H1 (cell line): ENCODE measurements at regions not wholly inside any gene's neighbourhood (a gene's known extent, or its start where the extent isn't known, plus 50 kb on each side); places are given as distances from the start of the nearest gene placed in this dataset.

ENCODE experiments used
- CHD2 ChIP-seq: IDR thresholded peaks from 2 replicates; pipeline ENCODE4 v1.6.1; 2012; ENCODE audit warnings: low read length, improper control_type of control experiment
- HDAC6 ChIP-seq: IDR thresholded peaks from one replicate; pipeline ENCODE4 v1.7.1; 2012; ENCODE audit warnings: low read depth, mild to moderate bottlenecking, inconsistent platforms, low read length, moderate library complexity
- KDM5A ChIP-seq: fragments of 200-600 bp; IDR thresholded peaks from 2 replicates; pipeline ENCODE4 v1.7.1; 2012; ENCODE audit warnings: mild to moderate bottlenecking, low read length, inconsistent platforms, mixed read lengths
- TF ChIP-seq, protein P1 (sequence below), 3 experiments: IDR thresholded peaks; 1 replicate in 2 of 3; 2 replicates in 1 of 3; pipeline versions ENCODE4 v1.5.1 to v1.6.1; 2011; ENCODE audit warnings: low read length in 3 of 3, mild to moderate bottlenecking in 3 of 3, inconsistent platforms in 2 of 3, low read depth in 1 of 3, moderate library complexity in 1 of 3; ENCODE audit not compliant: insufficient read depth in 1 of 3; ENCODE audit errors: control extremely low read depth in 1 of 3

DNA sequence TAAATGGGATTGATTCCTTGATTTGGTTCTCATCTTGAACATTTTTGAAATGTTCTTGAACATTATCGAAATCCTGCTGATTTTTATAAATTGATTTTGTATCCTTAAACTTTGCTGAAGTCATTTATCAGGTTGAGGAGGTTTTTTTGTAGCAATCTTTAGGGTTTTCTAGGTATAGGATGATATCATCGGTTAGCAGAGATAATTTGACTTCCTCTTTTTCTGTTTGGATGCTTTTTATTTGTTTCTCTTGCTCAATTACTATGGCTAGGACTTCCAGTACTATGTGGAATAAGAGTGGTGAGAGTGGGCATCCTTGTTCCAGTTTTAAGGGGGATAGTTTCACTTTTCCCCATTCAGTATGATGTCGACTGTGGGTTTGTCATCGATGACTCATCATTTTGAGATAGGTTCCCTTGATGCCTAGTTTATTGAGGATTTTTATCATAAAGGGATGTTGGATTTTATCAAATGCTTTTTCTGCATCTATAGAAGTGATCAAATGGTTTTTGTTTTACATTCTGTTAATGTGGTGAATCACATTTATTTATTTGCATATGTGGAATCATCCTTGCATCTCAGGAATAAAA lies 201.5 kb upstream of the ZSWIM2 start (continued):
- TF ChIP-seq, protein P1, sequence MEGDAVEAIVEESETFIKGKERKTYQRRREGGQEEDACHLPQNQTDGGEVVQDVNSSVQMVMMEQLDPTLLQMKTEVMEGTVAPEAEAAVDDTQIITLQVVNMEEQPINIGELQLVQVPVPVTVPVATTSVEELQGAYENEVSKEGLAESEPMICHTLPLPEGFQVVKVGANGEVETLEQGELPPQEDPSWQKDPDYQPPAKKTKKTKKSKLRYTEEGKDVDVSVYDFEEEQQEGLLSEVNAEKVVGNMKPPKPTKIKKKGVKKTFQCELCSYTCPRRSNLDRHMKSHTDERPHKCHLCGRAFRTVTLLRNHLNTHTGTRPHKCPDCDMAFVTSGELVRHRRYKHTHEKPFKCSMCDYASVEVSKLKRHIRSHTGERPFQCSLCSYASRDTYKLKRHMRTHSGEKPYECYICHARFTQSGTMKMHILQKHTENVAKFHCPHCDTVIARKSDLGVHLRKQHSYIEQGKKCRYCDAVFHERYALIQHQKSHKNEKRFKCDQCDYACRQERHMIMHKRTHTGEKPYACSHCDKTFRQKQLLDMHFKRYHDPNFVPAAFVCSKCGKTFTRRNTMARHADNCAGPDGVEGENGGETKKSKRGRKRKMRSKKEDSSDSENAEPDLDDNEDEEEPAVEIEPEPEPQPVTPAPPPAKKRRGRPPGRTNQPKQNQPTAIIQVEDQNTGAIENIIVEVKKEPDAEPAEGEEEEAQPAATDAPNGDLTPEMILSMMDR (IDR thresholded peaks at IDR 0.05; ENCODE audit: control extremely low read depth in 1 of 3, insufficient read depth in 1 of 3, low read depth in 1 of 3, low read length in 3 of 3) = no peak
- TF ChIP-seq CHD2 (no peak), KDM5A (no peak), HDAC6 (no peak)
